T47D (cell line): ENCODE measurements at regions not wholly inside any gene's neighbourhood (a gene's known extent, or its start where the extent isn't known, plus 50 kb on each side); places are given as distances from the start of the nearest gene placed in this dataset.

ENCODE experiments used
- DNase-seq, 2 experiments: peaks; one replicate each; pipeline versions ENCODE4 v3.0.0 to v3.0.0-alpha.2; 2011 to 2012; ENCODE audit warnings: low read depth in 1 of 2, low spot score in 1 of 2
- JUND ChIP-seq: IDR thresholded peaks from 2 replicates; pipeline ENCODE4 v1.6.1; 2012; ENCODE audit warnings: low read depth
- in situ Hi-C: cut with HindIII; loops from 2 replicates; pipeline ENCODE4 v1.10.0; 2016; ENCODE audit warnings: low sequenced_read_pairs, low pct_unique_long_range_greater_than_20kb

- in situ Hi-C loops = no loop called here
- TF ChIP-seq JUND = no peak
- no peak for DNase-seq
Observed at GRCh38 chr9:119047513-119048307, 321.5 kb downstream of the BRINP1 start.

GRCh38 chr9:119050281-119050680, 319.0 kb downstream of the BRINP1 start:
- DNase-seq = no peak
- TF ChIP-seq JUND = no peak
- in situ Hi-C loops = no loop called here

- in situ Hi-C loops = no loop called here
- DNase-seq = peak in 1 of 2 experiments; percentile 26
- no peak for TF ChIP-seq JUND
Observed at GRCh38 chr9:119052339-119053030, 316.8 kb downstream of the BRINP1 start.

GRCh38 chr9:119053070-119053469, 316.2 kb downstream of the BRINP1 start:
- in situ Hi-C loops = no loop called here
- TF ChIP-seq JUND = no peak
- DNase-seq = no peak

- DNase-seq = no peak
- in situ Hi-C loops = no loop called here
- TF ChIP-seq JUND = no peak
Observed at GRCh38 chr9:119060629-119061385, 308.4 kb downstream of the BRINP1 start.

GRCh38 chr9:119071636-119072035, 297.6 kb downstream of the BRINP1 start:
- in situ Hi-C loops = no loop called here
- no peak for DNase-seq
- no peak for TF ChIP-seq JUND

- TF ChIP-seq JUND = no peak
- in situ Hi-C loops = no loop called here
- no peak for DNase-seq
Observed at GRCh38 chr9:119074017-119074416, 295.2 kb downstream of the BRINP1 start.

GRCh38 chr9:119078015-119078414, 291.2 kb downstream of the BRINP1 start:
- no peak for DNase-seq
- TF ChIP-seq JUND = no peak
- in situ Hi-C loops = no loop called here

- DNase-seq = peak in 1 of 2 experiments; percentile 44
- in situ Hi-C loops = no loop called here
- no peak for TF ChIP-seq JUND
Observed at GRCh38 chr9:119083673-119084072, 285.6 kb downstream of the BRINP1 start.

GRCh38 chr9:119086590-119086989, 282.6 kb downstream of the BRINP1 start:
- peak in 1 of 2 experiments; percentile 35 for DNase-seq
- no peak for TF ChIP-seq JUND
- in situ Hi-C loops = no loop called here

- DNase-seq = no peak
Observed at GRCh38 chr9:119088002-119088547, 281.2 kb downstream of the BRINP1 start.

GRCh38 chr9:119091074-119091473, 278.2 kb downstream of the BRINP1 start:
- DNase-seq = no peak
- in situ Hi-C loops = no loop called here
- no peak for TF ChIP-seq JUND

More at GRCh38 chr9:119088002-119088547, 281.2 kb downstream of the BRINP1 start:
- in situ Hi-C loops = no loop called here
- no peak for TF ChIP-seq JUND
